Body of pancreas (tissue), 4 donors: ENCODE measurements at regions not wholly inside any gene's neighbourhood (a gene's known extent, or its start where the extent isn't known, plus 50 kb on each side); places are given as distances from the start of the nearest gene placed in this dataset.

Source experiments
- ATAC-seq: fragments of 150-250 bp; one replicate; pipeline ENCODE4 v1.9.1; 2016
- DNase-seq, 4 donors: peaks; one replicate each; pipeline ENCODE4 v3.0.0-alpha.2; 2019
- H3K27ac ChIP-seq, 4 donors: fragments of 200-600 bp; sonication (generic); 1 replicate in 3 of 4; 2 replicates in 1 of 4; pipeline versions ENCODE4 v1.5.1 to v1.6.1; 2016 to 2019; ENCODE audit warnings: mild to moderate bottlenecking in 1 of 4, mixed read lengths in 1 of 4, moderate library complexity in 1 of 4
- H3K27me3 ChIP-seq, 2 donors: fragments of 200-600 bp; sonication (generic); one replicate each; pipeline ENCODE4 v1.6.0; 2016; ENCODE audit warnings: mild to moderate bottlenecking in 1 of 2
- H3K36me3 ChIP-seq, 2 donors: fragments of 200-600 bp; sonication (generic); replicated peaks in 1 of 2; 2 replicates each; pipeline ENCODE4 v1.5.1; 2016; ENCODE audit warnings: low read depth in 2 of 2; ENCODE audit not compliant: insufficient read depth in 1 of 2
- H3K4me1 ChIP-seq: fragments of 200-600 bp; sonication (generic); one replicate; pipeline ENCODE4 v1.6.0; 2016
- H3K4me3 ChIP-seq, 2 donors: fragments of 200-600 bp; sonication (generic); 1 replicate in 1 of 2; 2 replicates in 1 of 2; pipeline ENCODE4 v1.5.1; 2016 to 2019
- H3K9me3 ChIP-seq, 3 donors: fragments of 200-600 bp; sonication (generic); 1 replicate in 2 of 3; 2 replicates in 1 of 3; pipeline ENCODE4 v1.5.1; 2016
- POLR2A ChIP-seq, 3 donors: fragments of 450-650 bp; IDR thresholded peaks; one replicate each; pipeline ENCODE4 v1.6.1; 2016; ENCODE audit warnings: antibody characterized with exemption in 3 of 3, mild to moderate bottlenecking in 2 of 3
- WGBS, 2 donors: methylation state at CpG; one replicate each; pipeline ENCODE4 v1.1.5; 2017; 5-methylcytosine and 5-hydroxymethylcytosine counted together
- intact Hi-C: fragments of 100-400 bp; cut with DNase I; formaldehyde crosslinking; loops from one replicate; pipeline ENCODE4 v1.15.1; 2023
- TF ChIP-seq, protein P1 (sequence below), 7 experiments: fragments of 450-650 bp in 4 of 7; fragments of 200-600 bp in 3 of 7; sonication (generic) in 3 of 7; IDR thresholded peaks; one replicate each; pipeline ENCODE4 v1.5.1; 2016 to 2019; ENCODE audit warnings: antibody characterized with exemption in 7 of 7

DNA sequence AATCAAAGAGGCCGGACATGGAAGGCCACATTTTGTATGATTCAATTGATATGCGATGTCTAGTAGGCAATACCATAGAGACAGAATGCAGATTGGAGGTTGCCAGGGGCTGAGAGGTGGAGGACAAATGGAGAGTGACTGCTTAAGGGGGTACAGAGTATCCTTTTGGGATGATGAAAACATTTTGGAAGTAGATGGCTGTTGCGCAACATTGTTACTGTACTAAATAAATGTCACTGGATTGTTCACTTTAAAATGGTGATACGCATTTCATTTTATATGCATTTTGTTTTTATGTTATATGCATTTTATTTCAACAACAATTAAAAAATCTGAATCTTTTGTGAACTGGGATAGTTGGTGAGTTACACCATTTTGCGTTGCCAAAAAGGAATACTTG, 99.7 kb upstream of the AGBL1 start:
- no peak overlapping the region for H3K4me3 ChIP-seq
- 88 to 93% methylated on average over 5 of the region's 5 CpGs for WGBS, 2 donors
- no peak overlapping the region for H3K27ac ChIP-seq
- intact Hi-C loops, result no loop called here
- H3K27me3 ChIP-seq, result no peaks in the 10 kb centered on the region
- DNase-seq, result no peak
- no peak for TF ChIP-seq POLR2A (IDR thresholded peaks at IDR 0.05)
- TF ChIP-seq, protein P1, sequence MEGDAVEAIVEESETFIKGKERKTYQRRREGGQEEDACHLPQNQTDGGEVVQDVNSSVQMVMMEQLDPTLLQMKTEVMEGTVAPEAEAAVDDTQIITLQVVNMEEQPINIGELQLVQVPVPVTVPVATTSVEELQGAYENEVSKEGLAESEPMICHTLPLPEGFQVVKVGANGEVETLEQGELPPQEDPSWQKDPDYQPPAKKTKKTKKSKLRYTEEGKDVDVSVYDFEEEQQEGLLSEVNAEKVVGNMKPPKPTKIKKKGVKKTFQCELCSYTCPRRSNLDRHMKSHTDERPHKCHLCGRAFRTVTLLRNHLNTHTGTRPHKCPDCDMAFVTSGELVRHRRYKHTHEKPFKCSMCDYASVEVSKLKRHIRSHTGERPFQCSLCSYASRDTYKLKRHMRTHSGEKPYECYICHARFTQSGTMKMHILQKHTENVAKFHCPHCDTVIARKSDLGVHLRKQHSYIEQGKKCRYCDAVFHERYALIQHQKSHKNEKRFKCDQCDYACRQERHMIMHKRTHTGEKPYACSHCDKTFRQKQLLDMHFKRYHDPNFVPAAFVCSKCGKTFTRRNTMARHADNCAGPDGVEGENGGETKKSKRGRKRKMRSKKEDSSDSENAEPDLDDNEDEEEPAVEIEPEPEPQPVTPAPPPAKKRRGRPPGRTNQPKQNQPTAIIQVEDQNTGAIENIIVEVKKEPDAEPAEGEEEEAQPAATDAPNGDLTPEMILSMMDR (IDR thresholded peaks at IDR 0.05), result no peak
- ATAC-seq, result no peak
- H3K36me3 ChIP-seq, result no peaks in the 10 kb centered on the region
- no peaks in the 10 kb centered on the region for H3K9me3 ChIP-seq
- no peaks in the 10 kb centered on the region for H3K4me1 ChIP-seq

DNA sequence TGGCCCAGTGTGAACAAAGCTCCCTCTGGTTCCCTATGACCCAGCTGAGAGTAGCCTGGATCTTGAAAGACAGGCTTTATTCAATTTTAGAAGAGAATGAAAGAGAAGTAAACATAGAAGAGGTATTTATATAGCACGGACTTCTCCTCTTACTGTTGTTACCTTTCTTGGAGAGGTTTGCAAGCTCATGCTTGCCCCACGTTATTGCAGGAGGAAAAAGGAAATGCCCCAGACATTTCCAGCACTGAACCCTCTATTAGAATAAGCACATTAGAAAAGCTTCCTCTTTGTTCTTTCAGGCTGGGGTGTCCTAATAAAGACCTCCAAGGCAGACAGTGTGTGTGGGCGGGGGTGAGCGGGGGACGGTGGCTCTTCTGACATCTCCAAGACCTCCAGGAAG, 98.7 kb upstream of the AGBL1 start:
- intact Hi-C loops, result no loop called here
- Histone ChIP-seq H3K4me1 (no peaks in the 10 kb centered on the region), H3K4me3 (no peak overlapping the region), H3K9me3 (no peaks in the 10 kb centered on the region), H3K27me3 (no peaks in the 10 kb centered on the region), H3K27ac (no peak overlapping the region), H3K36me3 (no peaks in the 10 kb centered on the region)
- 81 to 85% methylated on average over 5 of the region's 5 CpGs for WGBS, 2 donors
- TF ChIP-seq POLR2A (IDR thresholded peaks at IDR 0.05), result no peak
- TF ChIP-seq, protein P1 (IDR thresholded peaks at IDR 0.05), result no peak
- ATAC-seq (no peak), DNase-seq (no peak)

DNA sequence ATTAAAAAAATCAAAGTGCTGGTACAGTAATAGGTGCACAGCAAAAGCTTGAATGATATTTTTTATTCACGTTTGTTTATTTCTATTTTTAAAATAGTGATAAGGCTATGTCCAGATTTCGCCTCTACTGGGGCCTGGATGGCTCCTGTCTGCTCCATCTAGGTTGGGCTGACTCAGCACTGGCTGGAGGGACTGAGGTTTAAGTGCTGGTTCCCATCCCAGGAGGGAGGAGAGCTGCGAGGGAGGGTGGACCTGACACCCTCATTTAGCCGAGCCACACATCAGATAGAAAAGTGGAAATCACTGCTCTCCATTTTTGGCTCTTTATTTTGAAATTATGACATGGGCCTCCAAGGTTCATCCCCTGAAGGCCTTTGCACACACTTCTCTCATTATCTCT, 95.4 kb upstream of the AGBL1 start:
- ATAC-seq, result no peak
- TF ChIP-seq, protein P1 (IDR thresholded peaks at IDR 0.05), result no peak
- no peak for TF ChIP-seq POLR2A (IDR thresholded peaks at IDR 0.05)

DNA sequence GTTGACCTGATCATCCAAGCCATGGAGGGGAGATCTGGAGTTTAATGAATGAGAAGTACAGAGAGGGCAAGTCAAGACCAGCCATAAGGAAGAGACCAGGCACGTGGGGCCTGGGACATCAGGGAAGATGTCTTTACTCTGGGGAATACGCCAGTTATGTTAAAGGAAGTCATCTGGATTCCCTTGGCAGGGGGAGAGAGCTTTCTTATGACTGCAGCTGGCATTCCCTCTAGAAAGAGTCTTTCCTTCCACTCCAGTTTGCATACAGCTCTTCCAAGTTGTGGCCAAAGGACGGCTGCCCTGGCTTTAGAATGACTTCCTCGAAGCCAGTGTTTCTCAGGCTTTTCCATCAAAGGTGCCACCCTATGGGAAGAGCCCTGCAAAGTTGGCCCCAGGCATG, 93.6 kb upstream of the AGBL1 start:
- H3K27ac ChIP-seq, result no peak overlapping the region
- ATAC-seq (no peak), DNase-seq (no peak)
- H3K36me3 ChIP-seq, result no peaks in the 10 kb centered on the region
- H3K4me1 ChIP-seq, result no peaks in the 10 kb centered on the region
- no peaks in the 10 kb centered on the region for H3K27me3 ChIP-seq
- no peaks in the 10 kb centered on the region for H3K9me3 ChIP-seq
- no peak overlapping the region for H3K4me3 ChIP-seq
- intact Hi-C loops, result no loop called here
- TF ChIP-seq, protein P1 (IDR thresholded peaks at IDR 0.05), result no peak
- TF ChIP-seq POLR2A (IDR thresholded peaks at IDR 0.05), result no peak
- 57 to 73% methylated on average over 4 of the region's 4 CpGs for WGBS, 2 donors

More for the DNA sequence above, 95.4 kb upstream of the AGBL1 start:
- no peaks in the 10 kb centered on the region for H3K4me1 ChIP-seq
- WGBS, 2 donors, result 54 to 58% methylated on average over 4 of the region's 4 CpGs
- intact Hi-C loops, result no loop called here
- no peak for DNase-seq
- H3K27me3 ChIP-seq, result no peaks in the 10 kb centered on the region
- H3K9me3 ChIP-seq, result no peaks in the 10 kb centered on the region
- no peak overlapping the region for H3K4me3 ChIP-seq
- H3K36me3 ChIP-seq, result no peaks in the 10 kb centered on the region
- no peak overlapping the region for H3K27ac ChIP-seq

DNA sequence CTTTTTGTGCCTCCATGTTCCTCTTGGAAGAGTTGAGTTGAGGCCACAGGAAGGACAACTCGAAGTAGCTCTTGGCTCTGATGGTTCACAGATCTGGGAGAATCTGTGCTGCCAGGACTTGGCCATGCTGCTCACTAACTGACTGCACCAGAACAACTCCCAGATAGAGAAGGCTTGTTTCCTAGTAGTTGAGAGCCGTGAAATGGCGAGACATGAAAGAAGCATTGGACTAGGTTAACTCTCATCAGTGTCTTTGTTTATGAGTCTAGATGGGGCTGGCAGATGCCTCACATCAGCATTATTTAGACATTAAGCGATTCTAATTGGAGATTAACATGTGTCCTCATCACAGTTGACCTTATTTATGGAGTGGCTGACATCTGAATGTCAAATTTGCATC, 92.9 kb upstream of the AGBL1 start:
- Histone ChIP-seq H3K4me3 (no peak overlapping the region), H3K27me3 (no peaks in the 10 kb centered on the region), H3K4me1 (no peaks in the 10 kb centered on the region), H3K9me3 (no peaks in the 10 kb centered on the region), H3K36me3 (no peaks in the 10 kb centered on the region), H3K27ac (no peak overlapping the region)
- 60 to 76% methylated on average over 4 of the region's 4 CpGs for WGBS, 2 donors
- TF ChIP-seq, protein P1 (IDR thresholded peaks at IDR 0.05), result no peak
- TF ChIP-seq POLR2A (IDR thresholded peaks at IDR 0.05), result no peak
- intact Hi-C loops, result no loop called here
- ATAC-seq, result no peak
- no peak for DNase-seq
